ENCODE measurements at regions not wholly inside any gene's neighbourhood (a gene's known extent, or its start where the extent isn't known, plus 50 kb on each side); places are given as distances from the start of the nearest gene placed in this dataset.

DNA sequence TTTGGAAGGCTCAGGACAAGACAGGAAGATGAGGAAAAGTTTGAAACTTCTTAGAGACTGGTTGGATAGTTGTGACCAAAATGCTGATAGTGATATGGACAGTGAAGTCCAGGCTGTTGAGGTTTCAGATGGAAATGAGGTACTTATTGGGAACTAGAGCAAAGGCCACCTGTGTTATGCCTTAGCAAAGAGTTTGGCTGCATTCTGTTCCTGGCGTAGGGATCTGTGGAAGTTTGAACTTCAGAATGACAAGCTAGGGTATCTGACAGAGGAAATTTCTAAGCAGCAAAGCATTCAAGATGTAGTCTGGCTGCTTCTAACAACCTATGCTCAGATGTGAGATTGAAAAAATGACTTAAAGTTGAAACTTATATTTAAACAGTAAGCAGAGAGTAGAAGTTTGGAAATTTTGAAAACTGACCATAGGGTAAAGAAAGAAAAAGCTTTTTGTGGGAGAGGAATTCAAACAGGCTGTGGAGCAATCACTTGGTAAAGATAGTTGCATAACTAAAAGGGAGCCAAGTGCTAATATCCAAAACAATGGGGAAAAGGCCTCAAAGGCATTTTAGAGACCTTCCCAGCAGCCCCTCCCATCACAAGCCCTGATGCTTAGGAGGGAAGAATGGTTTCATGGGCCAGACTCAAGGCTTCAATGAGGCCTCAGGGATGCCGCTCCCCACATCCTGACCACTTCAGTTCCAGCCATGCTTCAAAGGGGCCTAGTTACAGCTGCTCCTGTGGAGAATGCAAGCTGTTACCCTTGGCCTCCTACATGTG, 415.1 kb downstream of the INHBA start:
- TF ChIP-seq EP300 (IDR thresholded peaks at IDR 0.05): no peak
- no peak for TF ChIP-seq POLR2AphosphoS5 (IDR thresholded peaks at IDR 0.05)
- TF ChIP-seq POLR2A (IDR thresholded peaks at IDR 0.05): no peak
- TF ChIP-seq, protein P1, sequence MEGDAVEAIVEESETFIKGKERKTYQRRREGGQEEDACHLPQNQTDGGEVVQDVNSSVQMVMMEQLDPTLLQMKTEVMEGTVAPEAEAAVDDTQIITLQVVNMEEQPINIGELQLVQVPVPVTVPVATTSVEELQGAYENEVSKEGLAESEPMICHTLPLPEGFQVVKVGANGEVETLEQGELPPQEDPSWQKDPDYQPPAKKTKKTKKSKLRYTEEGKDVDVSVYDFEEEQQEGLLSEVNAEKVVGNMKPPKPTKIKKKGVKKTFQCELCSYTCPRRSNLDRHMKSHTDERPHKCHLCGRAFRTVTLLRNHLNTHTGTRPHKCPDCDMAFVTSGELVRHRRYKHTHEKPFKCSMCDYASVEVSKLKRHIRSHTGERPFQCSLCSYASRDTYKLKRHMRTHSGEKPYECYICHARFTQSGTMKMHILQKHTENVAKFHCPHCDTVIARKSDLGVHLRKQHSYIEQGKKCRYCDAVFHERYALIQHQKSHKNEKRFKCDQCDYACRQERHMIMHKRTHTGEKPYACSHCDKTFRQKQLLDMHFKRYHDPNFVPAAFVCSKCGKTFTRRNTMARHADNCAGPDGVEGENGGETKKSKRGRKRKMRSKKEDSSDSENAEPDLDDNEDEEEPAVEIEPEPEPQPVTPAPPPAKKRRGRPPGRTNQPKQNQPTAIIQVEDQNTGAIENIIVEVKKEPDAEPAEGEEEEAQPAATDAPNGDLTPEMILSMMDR (IDR thresholded peaks at IDR 0.05): no peak
- 71 to 80% methylated on average over 1 of the region's 2 CpGs for WGBS, 2 donors (ENCODE audit: low coverage in 1 of 2)

DNA sequence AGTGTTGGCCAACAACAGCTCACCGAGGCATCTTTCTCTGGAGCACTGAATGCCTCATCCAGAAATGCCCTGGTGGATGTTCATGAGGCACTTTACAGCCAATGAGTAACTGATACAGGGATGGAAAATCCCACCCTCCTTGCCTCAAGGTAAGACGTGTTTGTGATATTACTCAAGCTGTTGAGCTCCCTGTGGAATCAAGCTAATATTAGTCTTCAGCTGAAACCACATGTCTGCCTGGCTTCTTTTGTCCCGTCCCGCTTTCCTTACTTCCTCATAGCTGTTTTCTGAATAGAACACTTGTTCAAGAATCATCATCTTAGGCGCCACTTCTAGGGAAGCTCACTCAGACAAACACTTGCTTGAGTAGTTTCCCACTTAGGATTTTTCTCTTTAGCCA, 422.4 kb downstream of the INHBA start:
- TF ChIP-seq POLR2A (IDR thresholded peaks at IDR 0.05) (no peak), EP300 (IDR thresholded peaks at IDR 0.05) (no peak), POLR2AphosphoS5 (IDR thresholded peaks at IDR 0.05) (no peak)
- TF ChIP-seq, protein P1 (IDR thresholded peaks at IDR 0.05): no peak
- Histone ChIP-seq H3K4me3 (no peak overlapping the region), H3K27ac (no peak overlapping the region), H3K4me1 (no peaks in the 10 kb centered on the region), H3K9me3 (no peaks in the 10 kb centered on the region), H3K36me3 (no peaks in the 10 kb centered on the region), H3K27me3 (no peaks in the 10 kb centered on the region)
- no peak for ATAC-seq
- 76 to 92% methylated on average over 5 of the region's 5 CpGs for WGBS, 2 donors (ENCODE audit: low coverage in 1 of 2)

More for the DNA sequence above, 415.1 kb downstream of the INHBA start:
- Histone ChIP-seq H3K4me3 (no peak overlapping the region), H3K27me3 (no peaks in the 10 kb centered on the region), H3K27ac (no peak overlapping the region), H3K4me1 (no peaks in the 10 kb centered on the region), H3K9me3 (peaks cover 0 to 11% (median 0%) of the 10 kb centered on the region in 3 donors), H3K36me3 (no peaks in the 10 kb centered on the region)
- no peak for ATAC-seq

DNA sequence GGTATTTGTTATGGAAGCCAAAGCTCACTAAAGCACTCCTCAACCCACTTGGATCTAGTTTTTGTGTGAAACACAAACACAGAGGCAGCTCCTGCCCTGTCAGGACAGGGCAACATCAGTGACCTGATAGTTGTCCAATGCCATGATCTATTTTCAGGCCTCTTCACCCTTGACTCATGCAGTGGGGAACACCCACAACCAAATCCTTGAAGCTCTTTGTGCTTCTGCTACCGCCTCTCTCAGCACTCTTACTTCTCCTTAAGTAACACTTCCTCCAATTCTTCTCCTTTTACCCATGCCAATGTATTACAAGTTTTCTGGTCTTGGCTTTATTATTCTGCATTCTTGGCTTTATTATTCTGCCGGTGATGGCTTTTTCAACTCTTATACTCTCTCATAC, 425.3 kb downstream of the INHBA start:
- H3K27me3 ChIP-seq: no peaks in the 10 kb centered on the region
- TF ChIP-seq POLR2A (IDR thresholded peaks at IDR 0.05) (no peak), EP300 (IDR thresholded peaks at IDR 0.05) (no peak), POLR2AphosphoS5 (IDR thresholded peaks at IDR 0.05) (no peak)
- TF ChIP-seq, protein P1 (IDR thresholded peaks at IDR 0.05): no peak
- WGBS, 2 donors (ENCODE audit: low coverage in 1 of 2): 88 to 100% methylated on average over 2 of the region's 2 CpGs
- H3K27ac ChIP-seq: no peak overlapping the region
- no peak overlapping the region for H3K4me3 ChIP-seq
- H3K9me3 ChIP-seq: no peaks in the 10 kb centered on the region
- H3K36me3 ChIP-seq: no peaks in the 10 kb centered on the region
- ATAC-seq: no peak
- no peaks in the 10 kb centered on the region for H3K4me1 ChIP-seq

DNA sequence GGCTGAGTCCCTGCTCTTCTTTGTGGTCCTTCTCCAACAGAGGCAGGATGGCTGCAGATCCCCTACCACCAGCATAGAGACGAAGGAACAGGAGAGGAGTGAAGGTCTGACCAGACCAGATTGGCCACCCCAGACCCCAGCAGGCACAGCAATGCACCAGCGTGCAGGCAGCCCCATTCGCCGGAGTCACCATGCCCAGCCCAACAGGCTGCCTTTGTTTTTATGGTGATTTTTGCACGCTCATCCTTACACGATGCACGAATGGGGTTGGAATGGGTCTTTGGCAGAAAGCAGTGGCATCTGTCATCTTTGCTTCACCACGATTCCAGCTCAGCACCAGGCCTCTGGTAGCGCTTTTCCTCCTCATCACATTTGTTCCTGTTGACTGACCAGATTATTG, 427.6 kb downstream of the INHBA start:
- no peak overlapping the region for H3K4me3 ChIP-seq
- 89 to 100% methylated on average over 4 to 8 of the region's 9 CpGs for WGBS, 2 donors (ENCODE audit: low coverage in 1 of 2)
- no peak overlapping the region for H3K27ac ChIP-seq
- H3K9me3 ChIP-seq: no peaks in the 10 kb centered on the region
- no peaks in the 10 kb centered on the region for H3K27me3 ChIP-seq
- ATAC-seq: no peak
- no peak for TF ChIP-seq POLR2A (IDR thresholded peaks at IDR 0.05)
- TF ChIP-seq, protein P1 (IDR thresholded peaks at IDR 0.05): no peak
- H3K36me3 ChIP-seq: no peaks in the 10 kb centered on the region
- H3K4me1 ChIP-seq: no peaks in the 10 kb centered on the region

DNA sequence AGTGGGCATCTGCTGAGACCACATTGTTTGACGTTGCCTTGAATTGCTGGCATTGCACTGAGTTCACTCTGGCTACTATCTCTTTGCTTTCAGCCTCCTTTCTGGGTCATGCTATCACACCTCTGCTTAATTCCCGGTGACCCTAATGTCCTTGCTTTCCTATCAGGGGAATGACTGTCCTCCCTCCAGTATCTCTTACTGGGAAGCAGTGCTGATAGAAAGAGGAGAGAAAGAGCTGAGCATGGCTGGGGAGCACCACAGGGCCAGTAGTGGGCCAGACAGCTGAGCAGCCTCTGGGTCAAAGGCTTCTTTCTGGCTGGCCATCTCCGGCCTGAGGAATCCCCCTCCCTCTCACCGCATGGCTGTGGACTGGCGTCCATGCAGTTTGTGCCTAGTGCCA, 428.7 kb downstream of the INHBA start:
- Histone ChIP-seq H3K36me3 (no peaks in the 10 kb centered on the region), H3K4me1 (no peaks in the 10 kb centered on the region), H3K9me3 (no peaks in the 10 kb centered on the region), H3K4me3 (no peak overlapping the region), H3K27ac (no peak overlapping the region), H3K27me3 (no peaks in the 10 kb centered on the region)
- no peak for TF ChIP-seq POLR2A (IDR thresholded peaks at IDR 0.05)
- TF ChIP-seq EP300 (IDR thresholded peaks at IDR 0.05): no peak
- TF ChIP-seq POLR2AphosphoS5 (IDR thresholded peaks at IDR 0.05): no peak
- TF ChIP-seq, protein P1 (IDR thresholded peaks at IDR 0.05): no peak
- ATAC-seq: no peak
- 83 to 95% methylated on average over 1 to 2 of the region's 5 CpGs for WGBS, 2 donors (ENCODE audit: low coverage in 1 of 2)
